HL-60 (cell line): ENCODE measurements at regions not wholly inside any gene's neighbourhood (a gene's known extent, or its start where the extent isn't known, plus 50 kb on each side); places are given as distances from the start of the nearest gene placed in this dataset.
"Not testable (repeated sequence)": the region's sequence is repeated elsewhere in the genome, so short reads cannot be mapped to it uniquely, and the experiment has no call there.

ENCODE experiments used
- DNase-seq, 2 experiments: peaks; one replicate each; pipeline ENCODE4 v3.0.0-alpha.2; 2010 to 2020; ENCODE audit warnings: low read depth in 1 of 2, low spot score in 1 of 2
- H3K27ac ChIP-seq: fragments of 250-450 bp; sonication (Bioruptor Pico); replicated peaks from 2 replicates; pipeline ENCODE4 v1.5.1; 2020; ENCODE audit warnings: mild to moderate bottlenecking, moderate library complexity
- H3K27me3 ChIP-seq: fragments of 250-450 bp; sonication (Bioruptor Pico); 2 replicates; pipeline ENCODE4 v1.5.1; 2021; ENCODE audit warnings: mild to moderate bottlenecking, moderate library complexity; ENCODE audit not compliant: insufficient read depth, poor library complexity, severe bottlenecking
- H3K4me3 ChIP-seq: replicated peaks from 2 replicates; pipeline ENCODE4 v1.5.1; 2011; ENCODE audit warnings: mild to moderate bottlenecking, control low read depth, low read length; ENCODE audit not compliant: insufficient read depth
- GABPA ChIP-seq: IDR thresholded peaks from 2 replicates; pipeline ENCODE4 v1.6.1; 2012; ENCODE audit warnings: low read depth
- POLR2AphosphoS5 ChIP-seq: IDR thresholded peaks from 2 replicates; pipeline ENCODE4 v1.6.1; 2012; ENCODE audit warnings: low read depth
- REST ChIP-seq: IDR thresholded peaks from 2 replicates; pipeline ENCODE4 v1.6.1; 2012; ENCODE audit warnings: low read depth; ENCODE audit not compliant: insufficient replicate concordance
- SPI1 ChIP-seq: IDR thresholded peaks from 2 replicates; pipeline ENCODE4 v1.6.1; 2012; ENCODE audit warnings: low read depth, mild to moderate bottlenecking, borderline replicate concordance
- TF ChIP-seq, protein P1 (sequence below): IDR thresholded peaks from one replicate; pipeline ENCODE4 v1.5.1; 2011; ENCODE audit warnings: low read length, control low read depth, inconsistent platforms; ENCODE audit not compliant: insufficient read depth

- Histone ChIP-seq H3K27ac (no peak overlapping the region), H3K4me3 (no peak overlapping the region), H3K27me3 (no peaks in the 10 kb centered on the region)
- DNase-seq = no peak
- no peak for TF ChIP-seq POLR2AphosphoS5
- TF ChIP-seq SPI1 = no peak
- TF ChIP-seq REST = no peak
- TF ChIP-seq GABPA = no peak
Measured at GRCh38 chr5:117357886-117358285, 783.3 kb upstream of the SEMA6A start.

DNA sequence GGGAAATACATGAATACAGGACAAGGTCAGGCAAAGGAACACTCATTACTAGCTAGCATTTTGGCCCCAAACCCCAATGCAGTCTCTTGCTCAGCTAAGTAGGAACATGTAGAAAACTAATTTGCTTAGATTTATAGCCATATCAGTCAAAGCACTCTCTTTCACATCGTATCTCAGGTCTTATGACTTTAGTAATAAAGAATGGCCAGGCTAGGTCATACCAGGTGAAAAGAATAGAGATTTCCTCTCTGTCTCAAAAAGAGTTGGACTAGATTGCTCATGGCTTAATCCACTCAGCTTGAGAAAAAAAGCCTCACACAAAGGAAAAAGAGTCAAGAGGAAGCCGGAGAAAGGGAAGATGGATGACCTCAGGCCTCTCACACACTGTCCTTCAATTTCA, 772.7 kb upstream of the SEMA6A start:
- no peak for DNase-seq
- Histone ChIP-seq H3K4me3 (no peak overlapping the region), H3K27me3 (no peaks in the 10 kb centered on the region), H3K27ac (no peak overlapping the region)
- TF ChIP-seq POLR2AphosphoS5 = no peak
- TF ChIP-seq, protein P1, sequence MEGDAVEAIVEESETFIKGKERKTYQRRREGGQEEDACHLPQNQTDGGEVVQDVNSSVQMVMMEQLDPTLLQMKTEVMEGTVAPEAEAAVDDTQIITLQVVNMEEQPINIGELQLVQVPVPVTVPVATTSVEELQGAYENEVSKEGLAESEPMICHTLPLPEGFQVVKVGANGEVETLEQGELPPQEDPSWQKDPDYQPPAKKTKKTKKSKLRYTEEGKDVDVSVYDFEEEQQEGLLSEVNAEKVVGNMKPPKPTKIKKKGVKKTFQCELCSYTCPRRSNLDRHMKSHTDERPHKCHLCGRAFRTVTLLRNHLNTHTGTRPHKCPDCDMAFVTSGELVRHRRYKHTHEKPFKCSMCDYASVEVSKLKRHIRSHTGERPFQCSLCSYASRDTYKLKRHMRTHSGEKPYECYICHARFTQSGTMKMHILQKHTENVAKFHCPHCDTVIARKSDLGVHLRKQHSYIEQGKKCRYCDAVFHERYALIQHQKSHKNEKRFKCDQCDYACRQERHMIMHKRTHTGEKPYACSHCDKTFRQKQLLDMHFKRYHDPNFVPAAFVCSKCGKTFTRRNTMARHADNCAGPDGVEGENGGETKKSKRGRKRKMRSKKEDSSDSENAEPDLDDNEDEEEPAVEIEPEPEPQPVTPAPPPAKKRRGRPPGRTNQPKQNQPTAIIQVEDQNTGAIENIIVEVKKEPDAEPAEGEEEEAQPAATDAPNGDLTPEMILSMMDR = no peak
- no peak for TF ChIP-seq SPI1
- TF ChIP-seq REST = no peak
- TF ChIP-seq GABPA = no peak

GRCh38 chr5:117343726-117344125, 769.1 kb upstream of the SEMA6A start:
- H3K27ac ChIP-seq = not testable (repeated sequence)

GRCh38 chr5:117337064-117337749, 762.6 kb upstream of the SEMA6A start:
- Histone ChIP-seq H3K27me3 (no peaks in the 10 kb centered on the region), H3K4me3 (no peak overlapping the region), H3K27ac (no peak overlapping the region)
- DNase-seq = no peak
- no peak for TF ChIP-seq SPI1
- TF ChIP-seq POLR2AphosphoS5 = no peak
- TF ChIP-seq, protein P1 = no peak
- no peak for TF ChIP-seq GABPA

More at GRCh38 chr5:117343726-117344125, 769.1 kb upstream of the SEMA6A start:
- H3K27me3 ChIP-seq, DNase-seq, H3K4me3 ChIP-seq: not testable (repeated sequence)

DNA sequence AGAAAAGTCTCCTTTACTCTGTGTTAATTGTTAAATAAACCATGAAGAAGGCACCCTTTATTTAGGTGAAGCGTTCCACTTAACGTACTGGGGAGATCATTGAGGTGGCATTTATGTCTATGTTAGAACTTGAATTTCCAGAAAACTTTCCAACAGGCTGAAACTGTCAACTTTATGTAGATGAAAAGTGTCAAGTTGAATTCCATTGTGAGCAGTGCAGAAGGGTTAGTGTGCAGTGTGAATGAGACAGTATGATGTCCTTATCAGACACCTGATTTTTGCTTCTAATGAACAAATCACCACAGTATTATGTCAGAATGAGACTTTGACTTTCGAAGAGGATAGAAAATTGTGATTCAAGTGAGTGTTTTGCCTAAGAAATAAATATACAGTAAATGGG, 761.6 kb upstream of the SEMA6A start:
- H3K27me3 ChIP-seq = no peaks in the 10 kb centered on the region
- DNase-seq = no peak
- TF ChIP-seq POLR2AphosphoS5 (no peak), REST (no peak), SPI1 (no peak), GABPA (no peak)
- TF ChIP-seq, protein P1 = no peak

More for the DNA sequence above, 761.6 kb upstream of the SEMA6A start:
- Histone ChIP-seq H3K27ac (no peak overlapping the region), H3K4me3 (no peak overlapping the region)
